AML-193 (cell line): ENCODE measurements at regions not wholly inside any gene's neighbourhood (a gene's known extent, or its start where the extent isn't known, plus 50 kb on each side); places are given as distances from the start of the nearest gene placed in this dataset.
"Not testable (repeated sequence)": the region's sequence is repeated elsewhere in the genome, so short reads cannot be mapped to it uniquely, and the experiment has no call there.

Source experiments
- DNase-seq, 2 experiments: peaks; one replicate each; lab custom pipeline; 2025; lab: John Stamatoyannopoulos, UW

- no peak for DNase-seq
Observed at GRCh38 chr6:26267083-26267589, 97.9 kb upstream of the BTN3A2 start.

- no peak for DNase-seq
Observed at GRCh38 chr6:26268659-26269402, 96.2 kb upstream of the BTN3A2 start.

GRCh38 chr6:26269531-26270485 lies 95.2 kb upstream of the BTN3A2 start:
- DNase-seq: no peak

- no peak for DNase-seq
Observed at GRCh38 chr6:26270486-26270861, 94.5 kb upstream of the BTN3A2 start.

- DNase-seq: no peak
Observed at GRCh38 chr6:26270903-26271667, 93.9 kb upstream of the BTN3A2 start.

- DNase-seq: no peak
Observed at GRCh38 chr6:26271668-26272024, 93.4 kb upstream of the BTN3A2 start.

GRCh38 chr6:26272171-26272637 lies 92.8 kb upstream of the BTN3A2 start:
- no peak for DNase-seq

GRCh38 chr6:26273673-26274588 lies 91.1 kb upstream of the BTN3A2 start:
- no peak for DNase-seq

- no peak for DNase-seq
Observed at GRCh38 chr6:26275663-26276062, 89.3 kb upstream of the BTN3A2 start.

- no peak for DNase-seq
Observed at GRCh38 chr6:26276841-26277648, 88.0 kb upstream of the BTN3A2 start.

- no peak for DNase-seq
Observed at GRCh38 chr6:26278536-26278935, 86.5 kb upstream of the BTN3A2 start.

GRCh38 chr6:26279371-26279770 lies 85.6 kb upstream of the BTN3A2 start:
- not testable (repeated sequence) for DNase-seq

- no peak for DNase-seq
Observed at GRCh38 chr6:26280407-26280806, 84.6 kb upstream of the BTN3A2 start.

GRCh38 chr6:26284537-26285142 lies 80.4 kb upstream of the BTN3A2 start:
- peak; percentile 45 to 50 for DNase-seq

GRCh38 chr6:26285143-26286134 lies 79.6 kb upstream of the BTN3A2 start:
- peak; percentile 98 to 99 for DNase-seq

GRCh38 chr6:26286168-26286877 lies 78.7 kb upstream of the BTN3A2 start:
- DNase-seq: peak; percentile 68 to 71

- DNase-seq: no peak
Observed at GRCh38 chr6:26288155-26288554, 76.8 kb upstream of the BTN3A2 start.

- no peak for DNase-seq
Observed at GRCh38 chr6:26290941-26291340, 74.1 kb upstream of the BTN3A2 start.
